ENCODE measurements at regions not wholly inside any gene's neighbourhood (a gene's known extent, or its start where the extent isn't known, plus 50 kb on each side); places are given as distances from the start of the nearest gene placed in this dataset.

DNA sequence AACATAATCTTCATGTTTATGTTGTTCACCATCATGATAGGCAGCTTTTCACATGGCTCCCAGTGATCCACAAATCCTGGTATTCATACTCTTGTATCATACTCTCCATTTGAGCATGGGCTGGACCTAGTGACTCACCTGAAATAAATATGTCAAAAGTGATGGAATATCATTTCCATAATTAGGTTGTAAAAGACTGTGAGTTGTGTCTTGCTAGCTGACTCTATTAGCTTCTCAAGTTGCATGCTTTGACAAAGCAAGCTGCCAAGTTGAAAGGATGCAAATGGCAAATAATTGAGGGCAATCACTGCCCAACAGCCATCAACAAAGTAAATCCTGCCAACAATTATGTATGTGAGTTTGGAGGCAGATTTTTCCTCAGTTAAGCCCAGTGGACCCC lies 300.4 kb downstream of the AHR start:
- no peaks in the 10 kb centered on the region for H3K27me3 Mint-ChIP-seq (ENCODE audit: insufficient read depth)
- peak; percentile 22 for DNase-seq
- no peak overlapping the region for H3K27ac Mint-ChIP-seq
- TF ChIP-seq, protein P1, sequence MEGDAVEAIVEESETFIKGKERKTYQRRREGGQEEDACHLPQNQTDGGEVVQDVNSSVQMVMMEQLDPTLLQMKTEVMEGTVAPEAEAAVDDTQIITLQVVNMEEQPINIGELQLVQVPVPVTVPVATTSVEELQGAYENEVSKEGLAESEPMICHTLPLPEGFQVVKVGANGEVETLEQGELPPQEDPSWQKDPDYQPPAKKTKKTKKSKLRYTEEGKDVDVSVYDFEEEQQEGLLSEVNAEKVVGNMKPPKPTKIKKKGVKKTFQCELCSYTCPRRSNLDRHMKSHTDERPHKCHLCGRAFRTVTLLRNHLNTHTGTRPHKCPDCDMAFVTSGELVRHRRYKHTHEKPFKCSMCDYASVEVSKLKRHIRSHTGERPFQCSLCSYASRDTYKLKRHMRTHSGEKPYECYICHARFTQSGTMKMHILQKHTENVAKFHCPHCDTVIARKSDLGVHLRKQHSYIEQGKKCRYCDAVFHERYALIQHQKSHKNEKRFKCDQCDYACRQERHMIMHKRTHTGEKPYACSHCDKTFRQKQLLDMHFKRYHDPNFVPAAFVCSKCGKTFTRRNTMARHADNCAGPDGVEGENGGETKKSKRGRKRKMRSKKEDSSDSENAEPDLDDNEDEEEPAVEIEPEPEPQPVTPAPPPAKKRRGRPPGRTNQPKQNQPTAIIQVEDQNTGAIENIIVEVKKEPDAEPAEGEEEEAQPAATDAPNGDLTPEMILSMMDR (IDR thresholded peaks at IDR 0.05) = no peak
- peaks cover 11% of the 10 kb centered on the region for H3K36me3 Mint-ChIP-seq (ENCODE audit: low read depth)
- H3K4me3 Mint-ChIP-seq = no peak overlapping the region
- peaks cover 7% of the 10 kb centered on the region for H3K9me3 Mint-ChIP-seq
- peaks cover 60% of the 10 kb centered on the region for H3K4me1 Mint-ChIP-seq (ENCODE audit: low read depth)

DNA sequence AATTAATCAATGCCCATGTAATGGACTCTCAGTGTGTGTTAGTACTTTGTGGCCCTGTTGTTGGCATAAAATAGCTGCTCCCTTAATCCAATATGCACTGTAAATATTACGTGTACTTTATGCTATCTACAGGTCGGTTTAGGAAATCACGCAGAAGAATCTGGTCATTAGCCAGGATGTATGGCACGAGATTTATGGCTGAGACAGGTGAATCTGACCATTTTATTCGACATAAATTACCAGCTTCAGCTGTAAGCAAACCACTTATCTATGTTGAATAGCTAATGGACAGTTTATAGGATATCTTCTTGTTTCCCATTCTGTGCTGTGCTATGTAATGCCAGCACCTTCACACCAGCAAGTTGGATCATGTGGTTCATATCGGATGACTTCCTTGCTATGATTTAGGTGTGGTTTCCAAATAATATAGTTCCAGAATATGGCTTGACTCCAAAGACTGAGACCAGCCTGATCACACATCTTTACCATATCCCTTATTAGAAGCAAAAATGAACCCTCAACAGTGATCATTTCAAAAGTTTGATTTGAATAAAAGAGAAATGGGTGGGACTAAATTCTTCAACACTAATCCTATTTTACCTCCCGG lies 301.4 kb downstream of the AHR start:
- H3K27ac Mint-ChIP-seq = peak overlapping the region; percentile 45
- H3K9me3 Mint-ChIP-seq = peaks cover 14% of the 10 kb centered on the region
- H3K27me3 Mint-ChIP-seq (ENCODE audit: insufficient read depth) = no peaks in the 10 kb centered on the region
- DNase-seq = no peak
- H3K4me1 Mint-ChIP-seq (ENCODE audit: low read depth) = peaks cover 55% of the 10 kb centered on the region
- TF ChIP-seq, protein P1 (IDR thresholded peaks at IDR 0.05) = no peak
- peak overlapping the region; percentile 15; the same call in 1 of the 2 replicates for H3K4me3 Mint-ChIP-seq
- peaks cover 21% of the 10 kb centered on the region for H3K36me3 Mint-ChIP-seq (ENCODE audit: low read depth)

GRCh38 chr7:17600340-17600752 lies 301.9 kb downstream of the AHR start:
- H3K9me3 Mint-ChIP-seq = peaks cover 14% of the 10 kb centered on the region
- TF ChIP-seq, protein P1 (IDR thresholded peaks at IDR 0.05) = no peak
- DNase-seq = peak; percentile 82
- H3K27me3 Mint-ChIP-seq (ENCODE audit: insufficient read depth) = no peaks in the 10 kb centered on the region
- peaks cover 24% of the 10 kb centered on the region for H3K36me3 Mint-ChIP-seq (ENCODE audit: low read depth)
- H3K4me1 Mint-ChIP-seq (ENCODE audit: low read depth) = peaks cover 52% of the 10 kb centered on the region
- H3K4me3 Mint-ChIP-seq = peak overlapping the region; percentile 15; the same call in 1 of the 2 replicates
- H3K27ac Mint-ChIP-seq = peak overlapping the region; percentile 45

DNA sequence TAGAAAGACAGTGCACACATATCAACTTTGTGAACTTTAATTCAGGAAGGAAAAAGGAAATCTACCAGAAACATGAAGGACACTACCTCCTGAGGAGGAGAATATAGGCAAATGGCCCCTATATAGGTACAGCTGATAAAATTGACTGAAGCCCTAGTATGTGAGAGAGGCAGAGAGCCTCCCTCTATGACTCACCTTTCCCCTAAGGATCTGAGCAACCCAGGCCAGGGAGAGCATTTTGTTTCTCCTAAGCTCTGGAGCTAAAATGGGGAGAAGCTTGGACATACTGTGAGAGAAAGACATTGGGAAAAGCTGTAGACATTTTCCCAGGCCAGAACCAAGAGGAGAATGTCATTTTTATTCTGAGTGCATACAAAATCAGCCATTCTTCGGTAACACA lies 303.5 kb downstream of the AHR start:
- H3K4me1 Mint-ChIP-seq (ENCODE audit: low read depth) = peaks cover 54% of the 10 kb centered on the region
- H3K27ac Mint-ChIP-seq = no peak overlapping the region

DNA sequence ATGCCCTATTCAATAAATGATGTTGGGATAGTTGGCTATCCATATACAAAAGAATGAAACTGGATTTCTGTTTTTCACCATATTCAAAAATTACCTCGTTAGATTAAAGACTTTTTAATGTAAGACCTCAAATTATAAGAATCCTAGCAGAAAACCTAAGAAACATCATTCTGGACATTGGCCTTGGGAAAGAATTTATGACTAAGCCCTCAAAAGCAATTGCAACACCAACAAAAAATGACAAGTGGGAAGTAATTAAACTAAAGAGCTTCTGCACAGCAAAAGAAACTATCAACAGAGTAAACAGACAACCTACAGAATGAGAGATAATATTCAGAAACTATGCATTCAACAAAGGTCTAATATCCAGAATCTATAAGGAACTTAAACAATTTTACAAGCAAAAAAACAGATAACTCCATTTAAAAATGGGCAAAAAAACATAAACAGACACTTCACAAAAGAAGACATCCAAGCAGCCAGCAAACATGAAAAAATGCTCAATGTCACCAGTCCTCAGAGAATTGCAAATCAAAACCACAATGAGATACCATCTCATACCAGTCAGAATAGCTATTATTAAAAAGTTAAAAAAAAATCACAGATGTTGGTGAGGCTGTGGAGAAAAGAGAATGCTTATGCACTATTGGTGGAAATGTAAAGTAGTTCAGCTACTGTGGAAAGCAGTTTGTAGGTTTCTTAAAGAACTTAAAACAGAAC lies 309.8 kb downstream of the AHR start:
- H3K9me3 Mint-ChIP-seq = peaks cover 12% of the 10 kb centered on the region
- H3K4me3 Mint-ChIP-seq = peak overlapping the region; percentile 52
- TF ChIP-seq, protein P1 (IDR thresholded peaks at IDR 0.05) = no peak
- DNase-seq = peak; percentile 82
- peaks cover 37% of the 10 kb centered on the region for H3K4me1 Mint-ChIP-seq (ENCODE audit: low read depth)
- H3K36me3 Mint-ChIP-seq (ENCODE audit: low read depth) = peaks cover 22% of the 10 kb centered on the region
- no peaks in the 10 kb centered on the region; the same call in 1 of the 2 replicates for H3K27me3 Mint-ChIP-seq (ENCODE audit: insufficient read depth)
- peak overlapping the region; percentile 75 for H3K27ac Mint-ChIP-seq

More for the DNA sequence above, 303.5 kb downstream of the AHR start:
- Mint-ChIP-seq H3K27me3 (ENCODE audit: insufficient read depth) (no peaks in the 10 kb centered on the region), H3K4me3 (no peak overlapping the region), H3K9me3 (peaks cover 14% of the 10 kb centered on the region), H3K36me3 (ENCODE audit: low read depth) (peaks cover 18% of the 10 kb centered on the region)
- TF ChIP-seq, protein P1 (IDR thresholded peaks at IDR 0.05) = no peak
- DNase-seq = no peak

Measured in HFFc6 (cell line).